Neural cell (in vitro differentiated cells): ENCODE measurements at regions not wholly inside any gene's neighbourhood (a gene's known extent, or its start where the extent isn't known, plus 50 kb on each side); places are given as distances from the start of the nearest gene placed in this dataset.

Experiments
- MXI1 ChIP-seq: fragments of 450-650 bp; conservative IDR thresholded peaks from 2 replicates; pipeline ENCODE4 v1.6.1; 2014; ENCODE audit warnings: antibody characterized with exemption, mild to moderate bottlenecking; ENCODE audit not compliant: poor library complexity, severe bottlenecking
- TF ChIP-seq, protein P1 (sequence below): fragments of 450-650 bp; IDR thresholded peaks from 2 replicates; pipeline ENCODE4 v1.5.1; 2014; ENCODE audit warnings: antibody characterized with exemption, mild to moderate bottlenecking, moderate library complexity; ENCODE audit not compliant: poor library complexity, severe bottlenecking

DNA sequence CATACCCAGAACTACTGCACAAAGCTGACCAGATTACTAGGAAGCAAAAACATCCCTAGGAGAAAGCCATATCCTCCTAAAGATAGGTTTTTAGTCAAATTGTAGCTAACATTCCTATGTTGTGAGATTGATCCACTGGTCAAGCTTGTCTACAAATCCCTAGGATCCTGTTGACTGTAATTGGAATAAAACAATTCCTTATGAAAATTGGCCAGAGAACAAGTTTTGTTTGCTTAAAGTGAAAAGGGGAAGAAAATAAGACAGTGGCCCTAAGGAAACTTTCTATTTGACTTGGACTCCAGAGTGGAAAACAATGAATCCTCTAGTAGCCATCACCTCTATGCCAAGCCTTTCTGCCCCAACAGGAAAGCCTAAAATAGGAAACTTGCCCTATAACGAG, 645.2 kb upstream of the USP24 start:
- TF ChIP-seq, protein P1, sequence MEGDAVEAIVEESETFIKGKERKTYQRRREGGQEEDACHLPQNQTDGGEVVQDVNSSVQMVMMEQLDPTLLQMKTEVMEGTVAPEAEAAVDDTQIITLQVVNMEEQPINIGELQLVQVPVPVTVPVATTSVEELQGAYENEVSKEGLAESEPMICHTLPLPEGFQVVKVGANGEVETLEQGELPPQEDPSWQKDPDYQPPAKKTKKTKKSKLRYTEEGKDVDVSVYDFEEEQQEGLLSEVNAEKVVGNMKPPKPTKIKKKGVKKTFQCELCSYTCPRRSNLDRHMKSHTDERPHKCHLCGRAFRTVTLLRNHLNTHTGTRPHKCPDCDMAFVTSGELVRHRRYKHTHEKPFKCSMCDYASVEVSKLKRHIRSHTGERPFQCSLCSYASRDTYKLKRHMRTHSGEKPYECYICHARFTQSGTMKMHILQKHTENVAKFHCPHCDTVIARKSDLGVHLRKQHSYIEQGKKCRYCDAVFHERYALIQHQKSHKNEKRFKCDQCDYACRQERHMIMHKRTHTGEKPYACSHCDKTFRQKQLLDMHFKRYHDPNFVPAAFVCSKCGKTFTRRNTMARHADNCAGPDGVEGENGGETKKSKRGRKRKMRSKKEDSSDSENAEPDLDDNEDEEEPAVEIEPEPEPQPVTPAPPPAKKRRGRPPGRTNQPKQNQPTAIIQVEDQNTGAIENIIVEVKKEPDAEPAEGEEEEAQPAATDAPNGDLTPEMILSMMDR = no peak
- TF ChIP-seq MXI1 = no peak
